ENCODE measurements at regions not wholly inside any gene's neighbourhood (a gene's known extent, or its start where the extent isn't known, plus 50 kb on each side); places are given as distances from the start of the nearest gene placed in this dataset.
A peak's percentile ranks its signal among the peaks of the same experiment; 100 is the strongest.
"Not testable (repeated sequence)": the region's sequence is repeated elsewhere in the genome, so short reads cannot be mapped to it uniquely, and the experiment has no call there.

GRCh38 chrX:867966-868647 lies 237.5 kb downstream of the SHOX start:
- Histone ChIP-seq H3K27me3 (no peaks in the 10 kb centered on the region), H3K36me3 (no peaks in the 10 kb centered on the region), H3K4me3 (no peak overlapping the region), H3K9me3 (no peaks in the 10 kb centered on the region)
- DNase-seq: no peak

DNA sequence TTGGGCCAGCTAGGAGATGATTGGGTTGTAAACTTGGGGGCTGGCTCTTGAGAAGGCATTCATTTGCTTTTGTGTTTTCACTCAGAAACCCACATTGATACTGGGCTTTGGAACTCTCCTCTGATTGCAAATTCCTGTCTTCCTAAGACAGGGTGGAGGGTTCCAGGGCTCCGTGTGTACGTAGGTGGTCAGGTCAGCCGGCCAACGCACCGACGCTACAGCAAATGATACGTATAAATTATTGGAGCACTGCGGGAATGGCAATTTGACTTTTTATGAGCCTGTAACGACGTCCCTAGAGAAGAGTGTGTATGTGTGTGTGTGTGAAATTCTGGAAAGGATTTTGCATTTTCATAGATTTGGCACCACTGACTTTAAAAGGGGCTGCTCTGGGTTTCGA lies 236.9 kb downstream of the SHOX start:
- Histone ChIP-seq H3K9me3 (no peaks in the 10 kb centered on the region), H3K4me3 (no peak overlapping the region), H3K27me3 (no peaks in the 10 kb centered on the region), H3K36me3 (no peaks in the 10 kb centered on the region)
- no peak for DNase-seq

DNA sequence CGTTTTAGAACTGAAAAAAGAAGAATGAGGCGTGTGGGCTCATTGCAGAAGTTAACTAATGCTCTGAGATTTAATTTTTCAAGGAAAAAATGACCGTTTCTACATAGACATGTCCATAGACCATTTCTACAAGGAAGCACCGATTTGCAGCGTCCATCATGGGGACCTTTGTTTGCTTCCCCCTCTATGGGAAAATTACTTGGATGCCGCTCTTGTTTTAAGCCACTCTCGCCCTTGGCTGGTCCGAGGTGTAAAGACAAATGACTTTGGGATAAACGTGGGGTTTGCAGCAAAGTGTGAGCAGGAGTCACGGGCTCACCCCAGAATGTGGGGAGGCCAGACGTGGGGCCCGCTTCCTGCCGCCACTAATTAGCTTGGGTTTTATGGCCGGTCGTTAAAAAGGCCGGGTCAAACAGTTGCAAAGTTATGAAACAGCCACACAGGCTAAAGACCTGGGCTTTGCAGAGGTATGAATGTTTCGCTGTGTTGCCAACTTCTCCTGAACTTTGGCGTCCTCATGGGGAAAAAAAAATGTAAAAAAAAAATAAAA lies 235.9 kb downstream of the SHOX start:
- Histone ChIP-seq H3K27me3 (no peaks in the 10 kb centered on the region), H3K4me3 (no peak overlapping the region), H3K9me3 (no peaks in the 10 kb centered on the region), H3K36me3 (no peaks in the 10 kb centered on the region)
- DNase-seq: no peak

DNA sequence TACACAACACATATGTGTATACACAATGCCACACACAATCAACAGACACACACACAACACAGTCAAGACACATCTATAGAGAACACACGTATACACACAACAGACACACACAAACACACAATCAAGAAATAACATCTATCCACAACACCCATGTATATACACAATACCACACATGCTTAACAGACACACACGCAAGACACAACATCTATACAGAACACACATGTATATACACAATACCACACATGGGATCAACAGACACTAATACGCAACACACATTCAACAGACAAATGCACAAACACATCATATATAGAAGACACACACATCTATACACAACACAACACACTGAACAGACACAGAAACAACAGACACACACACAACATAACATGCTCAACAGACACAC lies 234.8 kb downstream of the SHOX start:
- DNase-seq: no peak
- Histone ChIP-seq H3K9me3 (no peaks in the 10 kb centered on the region), H3K36me3 (no peaks in the 10 kb centered on the region), H3K27me3 (no peaks in the 10 kb centered on the region), H3K4me3 (no peak overlapping the region)

DNA sequence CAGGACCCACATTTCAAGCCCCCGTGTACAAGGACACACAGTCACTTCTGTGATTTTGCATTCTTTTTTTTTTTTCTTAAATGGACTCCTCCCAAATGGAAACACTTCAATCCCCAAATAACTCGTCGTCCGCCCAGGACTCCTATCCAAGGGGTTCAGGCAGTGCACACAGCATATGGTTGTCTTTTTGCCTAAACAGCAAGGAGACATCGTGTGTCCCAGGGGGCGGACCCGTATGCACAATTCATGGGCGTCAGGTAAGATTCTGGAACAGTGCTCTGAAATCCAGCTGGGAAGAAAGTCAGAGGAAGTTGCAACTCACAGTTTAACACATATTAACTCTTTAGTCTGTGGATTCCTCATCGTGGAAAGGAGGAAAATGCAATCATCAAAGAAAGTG lies 231.3 kb downstream of the SHOX start:
- DNase-seq: no peak
- H3K4me3 ChIP-seq: no peak overlapping the region
- H3K36me3 ChIP-seq: no peaks in the 10 kb centered on the region
- H3K27me3 ChIP-seq: no peaks in the 10 kb centered on the region
- H3K9me3 ChIP-seq: no peaks in the 10 kb centered on the region

GRCh38 chrX:861340-861890 lies 230.8 kb downstream of the SHOX start:
- Histone ChIP-seq H3K4me3 (no peak overlapping the region), H3K36me3 (no peaks in the 10 kb centered on the region), H3K27me3 (no peaks in the 10 kb centered on the region), H3K9me3 (no peaks in the 10 kb centered on the region)
- no peak for DNase-seq

- DNase-seq: no peak
- Histone ChIP-seq H3K27me3 (no peaks in the 10 kb centered on the region), H3K9me3 (no peaks in the 10 kb centered on the region), H3K36me3 (no peaks in the 10 kb centered on the region), H3K4me3 (no peak overlapping the region)
Measured at GRCh38 chrX:859329-859728, 228.7 kb downstream of the SHOX start.

- DNase-seq: no peak
- no peaks in the 10 kb centered on the region for H3K9me3 ChIP-seq
- H3K27me3 ChIP-seq: no peaks in the 10 kb centered on the region
Measured at GRCh38 chrX:858542-859078, 228.0 kb downstream of the SHOX start.

GRCh38 chrX:857376-857775 lies 226.8 kb downstream of the SHOX start:
- H3K36me3 ChIP-seq: no peaks in the 10 kb centered on the region
- no peaks in the 10 kb centered on the region for H3K9me3 ChIP-seq
- H3K4me3 ChIP-seq: peak overlapping the region; percentile 32
- no peaks in the 10 kb centered on the region for H3K27me3 ChIP-seq
- no peak for DNase-seq

More at GRCh38 chrX:858542-859078, 228.0 kb downstream of the SHOX start:
- H3K36me3 ChIP-seq: no peaks in the 10 kb centered on the region
- H3K4me3 ChIP-seq: no peak overlapping the region

DNA sequence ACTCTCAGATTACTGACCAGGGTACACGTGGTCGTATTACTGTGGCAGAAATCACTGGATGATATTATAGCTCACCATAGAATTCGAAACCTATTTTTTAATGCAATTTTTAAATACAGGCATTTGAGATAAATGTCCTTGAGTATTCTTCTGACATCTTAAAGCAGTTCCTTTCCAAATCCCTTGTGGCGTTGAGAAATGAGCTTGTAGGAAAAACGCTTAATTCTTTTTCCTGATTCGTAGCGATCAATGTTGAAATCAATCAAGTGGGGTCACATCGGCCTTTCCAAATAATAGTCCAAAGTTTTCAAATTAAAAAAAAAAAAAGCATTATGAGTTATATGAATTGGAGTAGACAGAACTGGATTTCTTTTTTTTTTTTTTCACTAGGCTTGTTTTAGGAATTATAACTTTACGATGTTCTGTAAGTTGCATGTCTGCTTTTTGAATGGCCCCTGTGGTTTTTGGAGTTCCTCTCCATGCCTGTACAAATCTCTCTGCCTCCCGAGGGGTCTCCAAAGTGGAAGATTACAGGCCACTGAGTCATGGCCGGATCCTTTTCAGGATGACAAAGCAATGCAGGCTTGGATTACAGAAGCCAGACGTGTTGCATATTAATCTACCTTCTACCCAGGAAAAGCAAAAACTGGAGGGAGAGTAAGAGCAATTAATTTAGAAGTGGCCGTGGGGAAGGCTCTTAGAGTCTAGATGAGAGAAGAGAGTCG lies 226.1 kb downstream of the SHOX start:
- no peaks in the 10 kb centered on the region for H3K36me3 ChIP-seq
- H3K4me3 ChIP-seq: peak overlapping the region; percentile 32
- H3K27me3 ChIP-seq: no peaks in the 10 kb centered on the region
- no peaks in the 10 kb centered on the region for H3K9me3 ChIP-seq
- peak; percentile 54 for DNase-seq

DNA sequence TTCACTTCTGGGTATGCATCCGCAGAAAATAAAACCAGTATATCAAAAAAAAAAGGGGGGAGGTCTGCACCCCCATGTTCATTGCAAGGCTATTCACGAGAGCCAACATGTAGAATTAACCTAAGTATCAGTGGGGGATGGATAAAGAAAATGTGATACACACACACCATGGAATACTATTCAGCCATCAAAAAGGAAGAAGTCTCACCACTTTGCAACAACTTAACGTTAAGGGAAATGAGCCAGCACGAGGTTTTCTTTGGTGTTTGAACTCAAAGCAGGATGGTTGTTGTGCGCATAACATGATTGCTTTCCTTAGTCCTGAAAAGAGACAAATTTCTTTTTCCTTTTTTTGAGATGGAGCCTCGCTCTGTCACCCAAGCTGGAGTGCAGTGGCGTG lies 222.7 kb downstream of the SHOX start:
- no peak for DNase-seq
- Histone ChIP-seq H3K4me3 (no peak overlapping the region), H3K36me3 (no peaks in the 10 kb centered on the region), H3K27me3 (no peaks in the 10 kb centered on the region), H3K9me3 (no peaks in the 10 kb centered on the region)

GRCh38 chrX:850471-850916 lies 219.9 kb downstream of the SHOX start:
- Histone ChIP-seq H3K36me3 (no peaks in the 10 kb centered on the region), H3K9me3 (no peaks in the 10 kb centered on the region), H3K27me3 (no peaks in the 10 kb centered on the region), H3K4me3 (no peak overlapping the region)
- no peak for DNase-seq

- H3K27me3 ChIP-seq: no peaks in the 10 kb centered on the region
- DNase-seq: peak; percentile 47
- H3K9me3 ChIP-seq: no peaks in the 10 kb centered on the region
- no peak overlapping the region for H3K4me3 ChIP-seq
- no peaks in the 10 kb centered on the region for H3K36me3 ChIP-seq
Measured at GRCh38 chrX:848386-848785, 217.8 kb downstream of the SHOX start.

DNA sequence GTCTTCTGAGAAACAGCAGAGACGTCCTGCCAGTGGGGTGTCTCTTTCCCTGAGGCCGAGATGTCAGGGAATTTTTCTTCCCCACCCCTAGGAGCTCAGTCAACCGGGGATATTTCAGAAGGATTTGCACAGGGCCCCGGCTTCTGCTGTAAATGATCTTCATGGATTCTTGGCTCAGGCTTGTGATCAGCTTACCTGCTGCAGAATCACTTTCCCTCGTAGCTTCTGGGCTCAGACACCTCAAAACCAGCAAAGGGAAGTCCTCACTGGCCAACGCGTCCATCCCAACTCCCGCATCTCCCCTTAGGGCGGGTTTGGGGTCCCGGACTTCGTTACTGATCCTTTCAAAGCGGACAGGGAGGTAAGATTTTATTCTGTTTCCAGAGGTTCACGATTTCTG lies 212.7 kb downstream of the SHOX start:
- no peak for DNase-seq

DNA sequence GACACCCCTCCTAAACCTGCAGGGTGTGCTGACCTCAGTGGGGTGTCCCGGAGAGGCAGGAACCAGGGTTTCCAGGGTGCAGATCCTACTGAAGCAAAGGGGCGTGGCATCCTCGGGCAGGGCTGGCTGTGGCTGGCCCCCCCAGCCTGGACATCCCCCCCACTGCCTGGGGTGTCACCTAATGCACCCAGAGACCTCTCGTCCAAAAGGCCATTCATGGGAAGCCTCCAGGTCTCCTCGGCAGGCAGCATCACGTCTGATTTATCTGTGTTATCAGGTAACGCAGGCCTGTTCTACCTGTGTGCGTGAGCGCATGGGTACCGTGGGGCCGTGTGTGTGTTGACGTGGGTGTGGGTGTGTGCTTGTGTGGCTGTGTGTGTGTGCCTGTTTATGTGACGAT lies 210.0 kb downstream of the SHOX start:
- H3K36me3 ChIP-seq: no peaks in the 10 kb centered on the region
- H3K27me3 ChIP-seq: no peaks in the 10 kb centered on the region
- 0 out of 2 replicates have a peak, but pooled peaks cover 2% of the 10 kb centered on the region for H3K9me3 ChIP-seq
- no peak for DNase-seq
- H3K4me3 ChIP-seq: no peak overlapping the region

More for the DNA sequence above, 212.7 kb downstream of the SHOX start:
- Histone ChIP-seq H3K27me3 (no peaks in the 10 kb centered on the region), H3K36me3 (no peaks in the 10 kb centered on the region), H3K4me3 (no peak overlapping the region), H3K9me3 (no peaks in the 10 kb centered on the region)

GRCh38 chrX:838666-839065 lies 208.1 kb downstream of the SHOX start:
- not testable (repeated sequence) for H3K9me3 ChIP-seq, H3K36me3 ChIP-seq, H3K27me3 ChIP-seq
- peak; percentile 21 for DNase-seq
- peak overlapping the region; percentile 29 for H3K4me3 ChIP-seq

- H3K36me3 ChIP-seq, H3K9me3 ChIP-seq, H3K27me3 ChIP-seq, DNase-seq, H3K4me3 ChIP-seq: not testable (repeated sequence)
Measured at GRCh38 chrX:835857-836256, 205.3 kb downstream of the SHOX start.

All from MG63 (cell line).